IPS-NIHi7 (cell line): ENCODE measurements at regions not wholly inside any gene's neighbourhood (a gene's known extent, or its start where the extent isn't known, plus 50 kb on each side); places are given as distances from the start of the nearest gene placed in this dataset.
"Not testable (repeated sequence)": the region's sequence is repeated elsewhere in the genome, so short reads cannot be mapped to it uniquely, and the experiment has no call there.

ENCODE experiments used
- DNase-seq: peaks from one replicate; pipeline ENCODE4 v3.0.0; 2012; ENCODE audit warnings: mixed read lengths; ENCODE audit errors: extremely low spot score

DNA sequence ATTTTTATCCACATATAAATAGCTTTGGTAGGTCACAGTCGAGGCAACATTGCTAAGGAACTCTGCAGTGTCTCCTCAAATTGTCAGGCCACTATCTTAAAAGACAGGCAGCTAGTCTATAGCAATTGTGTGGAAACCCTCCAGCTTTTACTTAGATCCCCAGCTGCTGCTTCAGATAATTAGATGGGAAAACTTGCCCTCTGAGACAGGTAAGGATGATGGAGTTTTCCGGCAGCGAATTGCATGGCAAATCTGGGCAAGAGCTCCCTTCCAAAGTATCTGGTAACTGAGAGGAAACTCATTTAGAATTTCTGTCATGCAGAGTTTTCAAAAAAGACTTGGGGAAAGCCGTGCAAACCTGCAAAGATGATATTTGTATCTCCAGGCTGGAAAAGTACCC is 886.2 kb downstream of the UQCRFS1 start:
- no peak for DNase-seq

DNA sequence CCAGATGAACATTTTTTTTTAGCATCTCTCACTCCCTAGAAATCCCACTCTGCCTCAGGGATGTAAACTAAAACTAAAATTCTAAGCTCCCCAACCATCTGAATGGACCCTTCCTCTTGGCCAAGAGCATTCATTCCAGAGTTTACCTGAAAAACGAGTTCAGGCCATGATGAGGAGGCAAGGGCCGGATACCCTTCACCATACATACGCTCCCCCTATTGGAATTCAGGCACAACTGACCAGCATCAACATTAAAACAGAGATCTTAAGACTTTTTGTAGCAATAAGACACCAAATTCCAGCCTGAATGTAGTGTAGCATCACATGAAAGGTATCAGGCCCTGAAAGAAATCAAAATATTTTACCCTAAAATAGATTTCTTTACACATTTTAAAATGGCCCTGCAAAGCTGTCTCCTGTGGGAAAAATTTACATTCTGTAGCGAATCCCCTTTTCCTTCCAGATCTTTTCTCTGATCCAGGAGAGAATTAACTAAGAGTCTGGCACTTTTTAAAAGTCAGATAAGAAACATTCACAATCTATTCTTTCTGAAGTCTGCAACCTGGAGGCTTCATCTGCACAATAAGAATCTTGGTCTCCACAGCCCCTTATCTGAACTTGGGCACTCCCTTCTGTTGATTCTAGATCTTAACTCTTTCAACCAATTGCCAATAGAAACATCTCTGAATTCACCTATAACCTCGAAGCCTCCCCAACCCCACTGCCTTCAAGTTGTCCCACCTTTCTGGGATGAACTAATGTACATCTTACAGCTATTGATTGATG is 888.5 kb downstream of the UQCRFS1 start:
- DNase-seq: no peak

DNA sequence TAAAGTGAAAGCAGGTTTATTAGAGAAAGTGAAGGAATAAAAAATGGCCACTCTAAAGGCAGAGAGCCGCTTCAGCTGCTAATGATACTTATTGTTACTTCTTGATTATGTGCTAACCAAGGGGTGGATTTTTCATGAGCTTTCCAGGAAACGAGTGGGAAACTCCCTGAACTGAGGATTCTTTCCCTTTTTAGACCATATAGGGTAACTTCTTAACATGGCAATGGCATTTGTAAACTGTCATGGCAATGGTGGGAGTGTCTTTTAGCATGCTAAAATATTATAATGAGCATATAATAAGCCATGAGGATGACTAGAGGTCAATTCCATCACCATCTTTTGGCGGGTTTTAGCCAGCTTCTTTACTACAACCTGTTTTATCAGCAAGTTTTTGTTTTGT is 890.0 kb downstream of the UQCRFS1 start:
- no peak for DNase-seq

DNA sequence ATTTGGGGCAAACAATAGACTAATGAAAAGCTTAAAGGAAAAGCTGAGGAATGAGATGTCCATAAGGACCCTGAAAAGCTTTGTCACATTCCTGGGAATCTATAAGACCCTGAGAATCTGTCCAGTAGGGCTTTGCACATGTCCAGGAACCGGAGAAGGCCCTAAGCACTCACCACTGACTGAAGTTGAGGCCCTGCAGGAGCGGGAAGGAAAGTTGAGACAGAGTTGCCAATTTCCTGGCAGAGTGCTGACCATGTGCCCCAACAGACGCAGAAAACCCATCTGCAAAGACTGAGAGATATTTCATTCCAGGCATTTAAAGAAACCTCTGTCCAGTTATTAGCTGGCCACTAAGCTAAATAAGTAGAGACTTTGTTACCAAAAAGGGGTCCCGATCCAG is 890.5 kb downstream of the UQCRFS1 start:
- no peak for DNase-seq

DNA sequence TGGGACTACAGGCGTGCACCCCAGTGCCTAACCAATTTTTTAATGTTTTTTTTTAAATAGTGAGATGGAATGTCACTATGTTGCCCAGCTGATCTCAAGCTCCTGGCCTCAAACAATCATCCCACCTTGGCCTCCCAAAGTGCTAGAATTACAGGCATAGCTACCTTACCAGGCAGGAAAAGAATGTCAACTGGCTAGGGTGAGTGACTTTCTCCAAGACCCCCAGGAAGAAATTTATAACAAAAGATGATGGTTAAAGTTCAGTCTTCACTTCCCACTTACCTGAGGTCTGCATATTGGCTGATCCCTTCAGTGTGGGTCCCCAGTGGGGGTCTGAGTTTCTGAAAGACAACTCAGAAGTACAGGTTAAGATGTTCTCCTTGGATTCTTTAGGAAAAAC is 893.0 kb downstream of the UQCRFS1 start:
- no peak for DNase-seq

DNA sequence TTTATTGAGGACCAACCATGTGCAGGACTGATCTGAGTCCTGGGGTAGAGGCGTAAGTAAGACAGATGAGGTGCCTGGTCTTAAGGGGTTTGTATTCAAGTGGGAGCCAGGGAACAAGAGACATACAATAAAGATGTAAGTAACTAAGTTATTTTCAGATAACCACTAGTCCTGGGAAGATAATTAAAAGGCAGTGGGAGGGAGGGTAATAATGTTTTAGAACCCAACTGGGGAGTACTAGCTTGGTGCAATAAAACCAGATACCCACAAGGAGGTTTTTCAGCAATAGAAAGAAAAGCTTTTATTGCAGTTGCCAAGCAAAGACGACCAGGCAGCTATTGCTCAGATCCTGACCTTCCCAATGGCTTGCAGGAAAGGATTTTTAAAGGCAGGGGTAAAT is 893.7 kb downstream of the UQCRFS1 start:
- no peak for DNase-seq

DNA sequence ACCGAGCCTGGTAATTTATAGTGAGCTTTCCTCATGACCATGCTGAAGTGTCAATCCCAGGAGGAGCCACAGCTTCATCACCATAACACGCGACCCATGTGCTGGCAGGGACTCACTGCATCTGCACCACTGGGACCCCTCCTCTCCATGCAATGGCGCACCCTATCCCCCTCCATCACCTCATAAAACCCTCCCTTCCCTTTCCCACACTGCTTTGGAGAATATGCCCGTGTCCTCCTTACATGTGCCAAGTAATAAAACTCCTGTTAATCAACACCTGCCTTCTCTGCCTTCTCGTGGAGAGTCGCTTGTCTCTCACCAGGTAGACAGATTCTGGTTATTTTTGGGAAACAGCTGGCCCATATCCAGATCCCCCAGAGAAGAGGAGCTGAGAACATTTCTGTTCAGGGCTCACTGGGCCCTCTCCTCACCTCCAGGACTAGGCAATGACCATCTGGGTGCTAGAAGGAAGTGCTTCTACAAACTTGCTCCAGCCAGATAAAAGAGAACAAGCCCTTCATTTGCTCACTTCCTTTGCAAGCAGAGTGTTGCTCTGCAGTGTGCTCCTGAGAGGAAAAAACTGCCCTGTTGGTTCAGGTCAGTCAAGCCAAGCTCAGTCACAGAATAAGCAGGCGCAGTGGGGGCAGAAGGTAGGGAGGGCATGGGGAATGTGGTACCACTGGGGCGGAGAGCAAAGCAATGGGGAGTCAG is 894.3 kb downstream of the UQCRFS1 start:
- no peak for DNase-seq

DNA sequence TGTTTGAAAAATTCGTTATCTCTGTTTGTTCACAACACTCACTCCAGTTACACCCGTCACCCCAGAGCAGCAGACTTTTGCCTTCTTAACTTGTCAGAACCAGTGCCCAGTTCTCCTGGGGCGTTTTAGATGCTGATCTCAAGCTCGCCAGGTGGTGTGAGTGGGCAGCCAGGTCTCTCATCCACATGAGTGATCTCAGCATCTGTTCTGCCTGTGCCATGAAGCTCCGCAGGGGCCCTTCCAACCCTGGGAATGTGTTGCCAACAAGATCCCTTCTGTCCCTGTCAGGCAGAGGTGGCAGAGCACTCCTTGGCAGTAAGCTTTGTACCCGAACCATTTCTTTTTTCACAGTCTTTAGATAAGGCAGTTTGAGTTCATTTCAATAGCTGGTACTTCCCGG is 896.5 kb downstream of the UQCRFS1 start:
- no peak for DNase-seq

DNA sequence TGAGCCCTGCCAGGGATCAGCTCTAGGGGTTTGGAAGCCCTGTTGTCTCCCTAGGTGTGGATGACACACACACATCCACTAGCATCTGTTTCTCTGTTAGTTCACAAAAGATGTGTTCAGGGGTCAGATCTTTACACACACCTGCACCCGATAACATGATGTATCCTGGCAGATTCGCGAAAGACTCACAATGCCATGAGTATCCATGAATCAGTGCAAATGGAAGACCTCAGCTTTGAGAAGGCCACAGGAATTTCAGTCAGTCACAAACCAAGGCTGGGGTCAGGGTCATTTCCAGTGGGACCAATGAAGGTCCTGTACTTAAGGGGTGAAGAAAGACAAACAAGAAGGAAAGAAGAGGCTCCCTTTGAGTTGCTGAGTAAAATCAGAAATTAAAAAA is 898.2 kb downstream of the UQCRFS1 start:
- no peak for DNase-seq

DNA sequence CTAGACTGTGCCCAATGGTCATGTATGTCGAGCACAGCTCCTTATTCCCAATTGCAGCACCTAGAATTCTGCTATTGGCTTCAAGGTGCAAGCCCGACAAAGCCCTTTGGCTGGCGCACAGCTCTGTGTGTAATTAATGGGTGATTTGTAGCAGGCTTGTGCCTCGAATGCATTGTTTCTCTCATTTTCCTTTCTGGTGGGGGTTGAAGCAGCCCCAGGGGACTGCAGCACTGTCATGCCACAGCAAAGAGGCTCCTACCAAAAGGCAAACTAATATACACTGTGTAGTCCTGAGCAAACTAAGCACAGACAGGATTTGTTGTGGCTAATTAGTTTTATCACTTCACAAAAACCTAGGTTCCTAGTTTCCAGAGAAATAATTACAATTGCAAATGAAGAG is 898.7 kb downstream of the UQCRFS1 start:
- no peak for DNase-seq

DNA sequence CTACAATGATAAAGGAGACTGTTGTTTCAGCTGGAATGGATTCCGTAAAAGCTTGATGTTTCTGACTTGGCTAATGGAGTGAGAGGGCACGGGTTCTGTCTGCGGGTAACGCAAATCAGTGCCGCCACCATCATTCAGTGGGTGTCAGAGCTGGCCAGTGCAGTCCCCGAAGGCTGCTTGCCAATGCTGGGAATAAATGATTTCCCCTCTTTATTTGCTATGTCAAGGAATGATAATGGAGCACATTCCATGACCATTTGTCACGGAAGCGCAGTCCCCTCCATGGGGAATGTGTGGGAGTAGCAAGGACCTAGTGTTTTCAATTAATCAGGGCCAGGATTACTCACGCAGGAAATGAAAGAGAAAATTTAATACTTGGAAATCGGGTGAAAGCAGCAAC is 899.3 kb downstream of the UQCRFS1 start:
- no peak for DNase-seq

DNA sequence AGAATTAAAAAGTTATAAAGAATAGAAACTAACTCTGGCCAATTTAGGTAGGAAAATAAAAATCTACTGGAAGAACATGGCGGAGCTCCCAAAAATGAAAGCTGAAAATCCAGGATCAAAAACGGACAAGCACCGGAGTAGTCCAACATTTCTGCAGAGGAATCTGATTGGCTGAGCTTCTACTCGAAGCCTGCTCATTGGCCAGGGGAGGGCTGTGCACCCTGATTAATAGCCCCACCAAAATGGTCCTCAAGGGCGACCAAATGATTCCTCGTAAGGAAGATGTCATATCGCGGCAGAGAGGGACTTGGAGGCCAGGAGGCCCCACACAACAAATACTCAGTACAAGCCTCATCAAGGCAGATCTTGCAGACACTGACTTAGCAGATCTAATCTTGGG is 900.7 kb downstream of the UQCRFS1 start:
- no peak for DNase-seq

DNA sequence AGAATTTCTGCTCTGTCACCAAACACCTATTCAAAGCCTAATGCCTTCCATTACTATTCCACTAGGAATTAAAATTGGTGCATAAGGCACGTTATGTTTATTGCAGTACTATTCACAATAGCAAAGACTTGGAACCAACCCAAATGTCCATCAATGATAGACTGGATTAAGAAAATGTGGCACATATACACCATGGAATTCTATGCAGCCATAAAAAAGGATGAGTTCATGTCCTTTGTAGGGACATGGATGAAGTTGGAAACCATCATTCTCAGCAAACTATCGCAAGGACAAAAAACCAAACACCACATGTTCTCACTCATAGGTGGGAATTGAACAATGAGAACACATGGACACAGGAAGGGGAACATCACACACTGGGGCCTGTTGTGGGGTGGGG is 902.1 kb downstream of the UQCRFS1 start:
- not testable (repeated sequence) for DNase-seq

DNA sequence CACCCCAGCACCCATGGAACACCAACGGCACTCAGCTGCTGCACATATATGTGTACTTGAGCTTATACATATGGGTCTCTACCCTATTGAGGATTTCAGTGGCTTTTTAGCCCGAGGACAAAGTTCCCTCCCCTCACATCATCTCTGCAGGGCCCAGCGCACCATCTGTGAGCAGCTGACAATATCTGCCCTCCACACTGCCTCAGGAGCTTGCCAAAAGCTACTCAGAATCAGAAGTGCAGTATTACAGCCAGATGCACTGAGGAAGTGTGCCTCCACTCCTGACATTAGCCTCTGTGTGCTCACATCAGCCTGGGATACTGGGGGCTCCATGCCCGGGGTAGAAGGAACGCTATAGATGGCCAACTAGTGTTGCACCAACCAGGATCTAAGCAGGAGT is 903.9 kb downstream of the UQCRFS1 start:
- no peak for DNase-seq

DNA sequence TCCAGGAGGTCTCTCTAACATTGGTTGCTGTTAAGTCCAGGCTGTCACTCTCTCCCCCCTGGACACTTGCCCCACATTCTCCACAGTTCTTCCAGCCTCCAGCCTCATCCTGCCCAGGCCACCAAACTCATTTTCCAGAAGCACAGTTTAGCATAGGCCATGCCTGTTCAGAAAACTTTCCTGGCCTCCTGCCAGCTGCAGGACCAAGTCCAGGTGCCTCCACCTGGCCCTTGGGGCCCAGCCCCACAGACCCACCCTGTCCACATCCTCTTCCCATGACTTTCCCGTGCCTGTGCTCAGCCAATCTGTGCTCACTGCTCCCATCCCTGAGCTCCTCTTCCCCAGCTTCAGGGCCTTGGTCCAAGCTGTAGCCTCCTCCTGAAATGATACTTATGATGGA is 905.0 kb downstream of the UQCRFS1 start:
- DNase-seq: no peak

DNA sequence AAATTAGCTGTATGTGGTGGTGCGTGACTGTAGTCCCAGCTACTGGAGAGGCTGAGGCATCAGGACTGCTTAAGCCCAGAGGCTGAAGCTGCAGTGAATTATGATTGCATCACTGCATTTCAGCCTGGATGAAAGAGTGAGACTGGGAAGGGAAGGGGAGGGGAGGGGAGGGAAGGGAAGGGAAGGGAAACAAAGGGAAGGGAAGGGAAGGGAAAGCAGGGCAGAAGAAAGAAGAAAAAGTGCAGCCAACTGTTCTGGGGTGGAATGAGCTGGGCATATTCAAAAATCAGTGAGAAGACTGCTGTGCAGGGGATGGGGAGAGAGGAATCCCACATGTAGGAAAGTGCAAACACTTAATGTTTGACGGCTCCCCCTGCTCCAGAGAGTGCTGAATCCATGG is 905.5 kb downstream of the UQCRFS1 start:
- no peak for DNase-seq

DNA sequence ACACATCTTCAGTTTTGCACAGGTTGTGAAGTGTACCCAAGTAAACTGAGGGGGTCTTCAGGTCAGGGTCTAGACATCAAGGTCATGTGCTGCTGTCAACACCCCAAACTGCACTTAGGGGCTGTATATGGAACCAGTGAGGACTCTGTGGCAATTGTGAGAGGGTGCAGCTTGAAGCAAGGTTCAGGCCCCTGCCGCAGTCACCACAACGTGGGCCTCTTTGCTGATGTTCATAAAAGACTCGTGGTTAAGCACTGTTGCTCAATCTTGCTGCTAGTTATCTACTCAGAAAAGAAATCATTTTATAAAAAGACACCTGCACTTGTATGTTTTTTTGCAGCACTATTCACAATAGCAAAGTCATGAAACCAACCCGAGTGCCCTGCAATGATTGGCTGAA is 907.4 kb downstream of the UQCRFS1 start:
- no peak for DNase-seq

DNA sequence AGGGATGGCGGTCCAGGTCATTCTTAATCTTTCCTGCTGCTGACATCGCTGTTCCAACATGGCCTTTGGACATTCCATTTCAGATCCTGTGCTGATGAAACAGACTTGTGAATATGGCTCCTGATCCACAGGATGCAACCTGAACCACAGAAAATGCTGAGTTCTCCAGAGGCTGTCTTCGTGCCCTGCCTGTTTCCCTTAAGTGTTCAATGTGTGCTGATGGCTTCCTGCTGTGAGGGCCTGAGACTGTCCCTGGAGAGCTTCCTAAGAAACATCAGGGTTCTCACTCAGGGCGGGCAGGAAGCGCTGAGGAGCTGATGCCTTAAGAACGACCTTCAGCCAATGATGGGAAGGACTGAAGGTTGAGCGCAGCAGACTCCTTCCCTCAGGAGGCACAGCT is 909.4 kb downstream of the UQCRFS1 start:
- DNase-seq: no peak

DNA sequence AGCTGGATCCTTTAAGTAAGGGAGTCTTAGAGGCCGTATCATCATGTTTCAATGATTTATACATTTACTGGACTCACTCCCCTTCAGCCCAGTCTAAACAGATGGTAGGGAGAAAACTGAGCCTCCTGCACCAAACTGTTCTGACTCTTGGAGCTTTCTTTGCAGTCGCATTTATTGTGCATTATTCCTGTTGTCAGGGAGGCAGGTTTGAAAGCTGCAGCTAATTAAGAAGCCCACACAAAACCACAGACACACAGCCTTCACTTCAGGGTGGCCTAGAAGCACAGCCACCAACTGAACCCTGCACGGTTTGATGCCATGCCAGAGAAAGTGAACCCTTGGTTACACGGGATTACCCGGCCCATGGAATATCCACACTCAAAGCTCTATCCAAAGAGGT is 911.0 kb downstream of the UQCRFS1 start:
- no peak for DNase-seq

DNA sequence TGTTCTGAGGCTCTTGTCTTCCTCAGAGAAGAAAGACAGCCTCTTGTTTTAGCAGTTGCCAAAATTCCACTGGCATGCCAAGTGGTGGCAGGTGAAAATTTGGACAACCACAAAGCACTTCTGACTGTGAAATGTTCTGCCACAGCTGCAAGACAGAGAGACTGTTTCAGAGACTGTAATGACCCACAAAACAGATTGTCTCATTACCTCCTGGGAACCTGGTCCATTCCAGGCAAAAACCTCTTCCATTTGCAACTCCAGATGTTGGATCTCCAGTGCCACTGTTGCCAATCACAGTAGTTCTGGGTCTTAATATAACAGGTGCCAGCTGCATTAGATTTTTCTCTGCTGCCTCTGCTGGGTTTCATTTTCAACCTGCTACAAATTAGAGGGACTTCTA is 911.5 kb downstream of the UQCRFS1 start:
- no peak for DNase-seq

DNA sequence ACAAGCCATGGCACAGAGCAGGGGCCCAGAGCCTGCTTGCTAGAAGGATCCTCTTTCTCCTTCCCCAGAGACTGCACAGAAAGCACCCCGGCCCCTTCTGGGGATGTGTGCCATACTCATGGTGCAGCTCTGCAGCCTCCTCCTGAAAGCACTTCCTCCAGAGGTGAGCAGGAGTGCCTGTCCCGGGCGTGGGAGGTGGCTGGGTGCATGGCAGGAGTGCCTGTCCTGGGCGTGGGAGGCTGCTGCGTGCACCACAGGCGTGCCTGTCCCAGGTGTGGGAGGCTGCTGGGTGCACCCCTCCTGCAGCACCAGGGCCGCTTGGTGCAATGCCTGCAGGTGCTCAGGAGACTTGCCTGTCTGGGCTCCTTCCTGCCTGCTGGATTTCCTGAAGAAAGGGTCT is 913.3 kb downstream of the UQCRFS1 start:
- DNase-seq: no peak

DNA sequence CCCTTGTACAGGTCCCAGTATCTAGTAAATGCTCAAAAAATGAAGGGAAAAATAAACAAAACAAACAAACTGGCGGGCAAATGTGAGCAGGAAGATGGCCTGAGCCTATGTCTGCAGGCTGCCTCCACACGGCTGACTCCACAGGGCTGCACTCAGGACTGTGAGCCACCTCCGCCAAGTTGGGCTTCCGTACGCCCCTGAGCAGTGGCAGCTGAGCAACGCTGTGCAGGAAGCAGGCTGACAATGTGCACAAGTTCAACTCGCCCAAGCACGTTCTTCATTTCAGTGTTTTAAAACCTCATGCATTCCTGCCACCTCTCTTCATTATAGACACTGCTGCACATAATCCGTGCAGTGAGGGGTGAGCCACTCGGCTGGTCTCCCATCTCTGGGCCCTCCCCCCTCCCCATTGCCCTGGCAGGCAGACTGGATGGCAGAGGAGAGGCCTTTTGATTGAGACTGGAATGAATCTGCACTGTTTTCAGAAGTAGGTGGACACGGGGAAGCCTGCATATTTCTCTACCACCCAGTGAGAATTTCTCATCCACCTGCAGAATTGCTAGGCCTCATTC is 915.3 kb downstream of the UQCRFS1 start:
- DNase-seq: no peak

DNA sequence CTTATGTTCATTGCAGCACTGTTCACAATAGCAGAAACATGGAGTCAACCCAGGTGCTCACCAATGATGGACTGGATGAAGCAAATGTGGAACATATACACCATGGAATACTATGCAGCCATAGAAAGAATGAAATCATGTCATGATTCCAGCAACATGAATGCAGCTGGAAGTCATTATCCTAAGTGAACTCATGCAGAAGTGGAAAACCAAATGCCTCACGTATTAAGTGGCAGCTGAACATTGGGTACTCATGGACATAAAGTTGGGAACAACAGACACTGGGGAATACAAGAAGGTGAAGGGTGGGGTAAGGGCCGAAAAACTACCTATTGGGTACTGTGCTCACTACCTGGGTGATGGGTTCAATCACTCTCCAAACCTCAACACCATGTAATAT is 915.9 kb downstream of the UQCRFS1 start:
- DNase-seq: no peak
